Activated CD8-positive, alpha-beta T cell treated with anti-CD3 and anti-CD28 coated beads for 36 hours (primary cell): ENCODE measurements at regions not wholly inside any gene's neighbourhood (a gene's known extent, or its start where the extent isn't known, plus 50 kb on each side); places are given as distances from the start of the nearest gene placed in this dataset.

Experiments used
- ATAC-seq: fragments of 200-7000 bp; cut with Tn5 transposase; one replicate; pipeline ENCODE4 v1.10.0; 2021; ENCODE audit warnings: mild to moderate bottlenecking, moderate library complexity
- CTCF ChIA-PET: fragments of 350-600 bp; sonication (Branson Sonifier 250); formaldehyde crosslinking; loops from one replicate; lab custom pipeline; 2021; ENCODE audit warnings: antibody characterized with exemption; lab: Charles Lee
- POLR2A ChIA-PET: fragments of 350-600 bp; sonication (Branson Sonifier 250); formaldehyde crosslinking; loops from one replicate; lab custom pipeline; 2021; ENCODE audit warnings: antibody characterized with exemption; lab: Charles Lee
- DNase-seq: peaks from one replicate; pipeline ENCODE4 v3.0.0-alpha.2; 2020
- H3K27ac Mint-ChIP-seq: one replicate; pipeline ENCODE4 v1.8.0; 2021; ENCODE audit warnings: mild to moderate bottlenecking, mixed read lengths
- H3K27me3 Mint-ChIP-seq: one replicate; pipeline ENCODE4 v1.8.0; 2021; ENCODE audit warnings: mixed read lengths
- H3K36me3 Mint-ChIP-seq: one replicate; pipeline ENCODE4 v1.8.0; 2021; ENCODE audit warnings: low read depth, mixed read lengths
- H3K4me1 Mint-ChIP-seq: one replicate; pipeline ENCODE4 v1.8.0; 2021; ENCODE audit warnings: low read depth, mixed read lengths
- H3K4me3 Mint-ChIP-seq: one replicate; pipeline ENCODE4 v1.8.0; 2021; ENCODE audit warnings: mild to moderate bottlenecking, moderate library complexity, mixed read lengths
- H3K9me3 Mint-ChIP-seq: one replicate; pipeline ENCODE4 v1.8.0; 2021; ENCODE audit warnings: mixed read lengths
- CTCF ChIP-seq: fragments of 200-600 bp; IDR thresholded peaks from one replicate; pipeline ENCODE4 v1.8.0; 2022; ENCODE audit warnings: antibody characterized with exemption, mild to moderate bottlenecking
- intact Hi-C: fragments of 100-400 bp; cut with micrococcal nuclease; formaldehyde crosslinking; loops from one replicate; pipeline ENCODE4 v1.10.0; 2022

- POLR2A ChIA-PET, result no interaction called here
- no peaks in the 10 kb centered on the region for H3K4me1 Mint-ChIP-seq
- no peaks in the 10 kb centered on the region for H3K36me3 Mint-ChIP-seq
- peaks cover 4% of the 10 kb centered on the region for H3K27me3 Mint-ChIP-seq
- DNase-seq, result no peak
- no peak for ATAC-seq
- no peak overlapping the region for H3K4me3 Mint-ChIP-seq
- no peak overlapping the region for H3K27ac Mint-ChIP-seq
- no peaks in the 10 kb centered on the region for H3K9me3 Mint-ChIP-seq
- TF ChIP-seq CTCF, result no peak
- intact Hi-C loops, result no loop called here
- CTCF ChIA-PET, result interaction anchor here (1.6 kb wide), 1 partner anchor 16 kb away, joined by 3 read pairs; no protein-coding TSS in a partner anchor
Observed at GRCh38 chr10:89966211-89966610, 264.8 kb downstream of the KIF20B start.

GRCh38 chr10:89973326-89973725 is 271.9 kb downstream of the KIF20B start:
- POLR2A ChIA-PET, result interaction anchor here (0.6 kb wide), 1 partner anchor 31 kb away, joined by 3 read pairs; no protein-coding TSS in a partner anchor
- DNase-seq, result no peak
- ATAC-seq, result no peak
- Mint-ChIP-seq H3K9me3 (no peaks in the 10 kb centered on the region), H3K4me1 (no peaks in the 10 kb centered on the region), H3K27ac (no peak overlapping the region), H3K27me3 (peaks cover 2% of the 10 kb centered on the region), H3K4me3 (no peak overlapping the region), H3K36me3 (no peaks in the 10 kb centered on the region)
- TF ChIP-seq CTCF, result no peak
- intact Hi-C loops, result no loop called here
- CTCF ChIA-PET, result no interaction called here

GRCh38 chr10:89975071-89975470 is 273.7 kb downstream of the KIF20B start:
- ATAC-seq (no peak), DNase-seq (no peak)
- H3K4me1 Mint-ChIP-seq, result no peaks in the 10 kb centered on the region
- H3K9me3 Mint-ChIP-seq, result no peaks in the 10 kb centered on the region
- no peak overlapping the region for H3K4me3 Mint-ChIP-seq
- ChIA-PET CTCF (no interaction called here), POLR2A (no interaction called here)
- intact Hi-C loops, result no loop called here
- no peak for TF ChIP-seq CTCF
- H3K27me3 Mint-ChIP-seq, result peaks cover 2% of the 10 kb centered on the region
- H3K36me3 Mint-ChIP-seq, result no peaks in the 10 kb centered on the region
- no peak overlapping the region for H3K27ac Mint-ChIP-seq

- no peak overlapping the region for H3K27ac Mint-ChIP-seq
- intact Hi-C loops, result no loop called here
- no peak for DNase-seq
- ChIA-PET POLR2A (no interaction called here), CTCF (no interaction called here)
- H3K4me3 Mint-ChIP-seq, result no peak overlapping the region
- H3K27me3 Mint-ChIP-seq, result peaks cover 2% of the 10 kb centered on the region
- no peaks in the 10 kb centered on the region for H3K4me1 Mint-ChIP-seq
- TF ChIP-seq CTCF, result no peak
- H3K36me3 Mint-ChIP-seq, result no peaks in the 10 kb centered on the region
- no peaks in the 10 kb centered on the region for H3K9me3 Mint-ChIP-seq
- ATAC-seq, result no peak
Observed at GRCh38 chr10:89975771-89976170, 274.4 kb downstream of the KIF20B start.

- no peak overlapping the region for H3K4me3 Mint-ChIP-seq
- no peak overlapping the region for H3K27ac Mint-ChIP-seq
- H3K4me1 Mint-ChIP-seq, result no peaks in the 10 kb centered on the region
- no peaks in the 10 kb centered on the region for H3K9me3 Mint-ChIP-seq
- CTCF ChIA-PET, result no interaction called here
- ATAC-seq (no peak), DNase-seq (no peak)
- peaks cover 3% of the 10 kb centered on the region for H3K27me3 Mint-ChIP-seq
- intact Hi-C loops, result no loop called here
- H3K36me3 Mint-ChIP-seq, result no peaks in the 10 kb centered on the region
- no peak for TF ChIP-seq CTCF
- POLR2A ChIA-PET, result no interaction called here
Observed at GRCh38 chr10:89978081-89978480, 276.7 kb downstream of the KIF20B start.
